EL (cell line): ENCODE measurements at regions not wholly inside any gene's neighbourhood (a gene's known extent, or its start where the extent isn't known, plus 50 kb on each side); places are given as distances from the start of the nearest gene placed in this dataset.

ENCODE experiments used
- DNase-seq: peaks from one replicate; pipeline ENCODE4 v3.0.0-alpha.2; 2016

DNA sequence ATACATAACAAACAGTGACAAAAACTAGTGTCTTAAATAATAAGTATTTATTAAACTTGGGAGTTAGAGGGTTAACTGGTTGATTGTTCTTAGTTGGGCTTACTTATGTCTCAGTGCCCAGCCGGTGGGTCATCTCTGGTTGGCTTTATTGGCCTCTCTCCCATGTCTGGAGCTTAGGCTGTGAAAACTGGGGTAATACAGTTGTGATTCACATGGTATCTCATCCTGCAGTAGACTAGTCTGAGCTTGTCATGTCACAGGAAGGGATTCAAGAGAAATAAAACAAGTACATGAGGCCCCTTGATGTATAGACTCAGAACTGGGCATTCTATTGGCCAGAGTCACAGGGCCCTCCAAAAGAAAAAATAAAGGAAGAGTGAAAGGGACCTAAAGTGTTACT, 466.4 kb upstream of the SMC2 start:
- DNase-seq = no peak

DNA sequence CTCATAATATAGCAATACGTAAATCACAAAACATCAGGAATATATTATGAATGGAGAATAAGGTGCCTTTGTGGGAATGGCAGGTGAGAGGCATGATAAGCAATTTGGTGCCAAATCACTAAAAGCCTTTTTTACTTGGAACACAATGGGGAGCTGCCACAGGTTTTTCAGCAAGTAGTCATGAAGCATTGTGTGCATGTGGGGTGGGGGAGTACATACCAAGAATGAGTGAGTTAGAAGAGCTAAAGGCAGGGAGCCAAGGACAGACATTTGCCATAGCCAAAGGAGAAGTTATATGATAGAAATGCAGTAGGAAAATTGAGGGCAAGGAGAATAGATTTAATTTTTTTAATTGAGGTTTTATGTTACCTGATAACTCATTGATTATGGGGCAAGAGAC, 445.0 kb upstream of the SMC2 start:
- DNase-seq = no peak

DNA sequence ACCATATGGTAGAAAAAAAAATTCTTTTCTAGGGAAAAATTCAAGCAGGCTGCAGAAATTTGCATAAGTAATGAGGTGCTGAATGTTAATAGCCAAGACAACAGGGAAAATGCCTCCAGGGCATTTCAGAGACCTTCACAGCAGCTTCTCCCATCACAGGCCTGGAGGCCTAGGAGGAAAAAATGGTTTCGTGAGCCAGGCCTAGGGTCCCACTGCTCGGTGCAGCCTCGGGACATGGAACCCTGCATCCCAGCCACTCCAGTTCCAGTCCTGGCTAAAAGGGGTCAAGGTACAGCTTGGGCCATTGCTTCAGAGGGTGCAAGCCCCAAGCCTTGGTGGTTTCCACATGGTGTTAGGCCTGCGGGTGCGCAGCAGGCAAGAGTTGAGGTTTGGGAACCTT, 436.0 kb upstream of the SMC2 start:
- no peak for DNase-seq

DNA sequence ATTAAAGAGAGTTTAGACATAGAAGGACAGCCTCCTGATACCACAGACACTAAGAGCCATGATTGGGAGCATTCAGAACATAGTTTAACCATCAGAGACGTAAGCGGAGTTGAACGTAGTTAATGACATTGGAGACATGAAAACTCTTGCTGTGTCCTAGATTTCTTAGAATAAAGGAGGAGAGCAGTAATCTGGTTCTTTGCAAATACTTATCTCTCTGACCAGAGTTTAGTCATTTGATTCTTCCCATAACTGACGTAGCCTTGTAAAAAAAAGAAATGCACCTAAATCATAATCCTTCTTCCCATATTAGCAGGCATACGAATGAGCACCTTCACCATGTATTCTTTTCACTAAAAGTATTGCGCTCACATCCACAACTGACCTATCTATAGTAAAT, 433.3 kb upstream of the SMC2 start:
- DNase-seq = no peak

DNA sequence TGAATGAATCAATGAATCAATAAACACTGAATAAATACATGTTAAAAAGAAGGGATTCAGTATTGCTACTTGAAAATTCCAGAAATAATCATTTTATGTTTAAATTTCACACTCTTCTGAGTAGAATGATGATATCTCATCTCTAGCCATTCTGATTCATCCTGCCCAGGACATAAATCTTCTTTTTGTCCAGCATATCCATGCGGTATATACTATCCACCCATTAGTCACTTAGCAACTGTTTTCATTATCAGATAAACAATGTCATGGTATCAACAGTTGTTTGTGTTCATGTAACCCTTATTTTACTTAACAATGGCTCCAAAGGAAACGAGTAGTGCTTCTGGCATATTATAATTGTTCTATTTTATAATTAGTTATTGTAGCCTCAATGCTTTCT, 432.4 kb upstream of the SMC2 start:
- DNase-seq = no peak

DNA sequence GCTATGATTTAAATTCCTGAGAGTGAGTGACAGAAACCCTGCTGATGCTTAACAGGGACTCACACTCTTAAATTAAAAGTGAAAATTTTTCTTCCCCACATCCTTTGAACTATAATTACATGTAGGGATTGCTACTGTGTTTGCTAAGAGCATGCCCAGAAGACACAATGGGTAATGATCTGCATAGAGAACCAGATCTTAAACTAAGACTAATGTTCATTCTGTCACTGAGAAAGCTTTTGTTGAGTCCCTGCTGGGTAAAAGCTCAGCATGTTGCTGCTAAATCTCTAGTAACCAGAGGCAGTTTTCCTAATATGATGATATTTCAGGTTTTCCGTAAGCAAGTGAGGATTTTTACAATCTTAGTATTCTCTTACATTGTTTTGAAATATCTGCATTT, 424.8 kb upstream of the SMC2 start:
- DNase-seq = no peak

DNA sequence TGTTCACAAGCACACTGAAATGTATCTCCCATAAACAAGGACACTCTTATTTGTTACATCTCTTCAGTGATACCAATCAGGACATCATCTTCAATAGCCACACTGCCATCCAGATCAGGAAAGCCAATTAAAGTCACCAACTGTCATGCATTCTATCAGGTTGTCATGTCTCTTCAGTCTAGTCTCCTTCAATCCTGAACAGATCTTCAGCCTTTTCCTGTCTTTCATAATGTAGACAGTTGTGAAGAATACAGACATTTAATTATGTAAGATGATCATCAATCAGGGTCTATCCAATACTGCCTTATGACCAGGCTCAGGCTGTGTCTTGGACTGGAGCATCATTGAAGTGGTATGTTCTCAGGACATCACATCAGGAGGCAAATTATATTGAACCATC, 419.8 kb upstream of the SMC2 start:
- no peak for DNase-seq

DNA sequence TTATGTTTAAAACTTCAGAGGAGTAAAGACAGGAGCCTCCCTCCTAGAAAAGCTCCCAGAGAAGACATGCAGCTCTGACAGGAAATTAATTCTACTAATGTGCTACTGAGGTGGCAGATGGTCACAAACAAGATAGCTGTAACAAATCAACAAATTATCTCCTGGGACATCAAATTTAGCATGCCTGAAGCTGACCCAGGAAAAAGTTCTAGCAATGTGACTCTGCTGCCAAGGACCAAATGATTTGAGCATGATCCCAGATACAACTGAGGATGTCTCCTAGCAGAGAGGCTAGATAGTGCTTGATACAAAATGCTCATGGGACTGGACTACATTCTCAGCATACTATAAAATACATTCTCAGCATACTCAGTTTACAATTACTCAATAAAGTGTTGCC, 413.5 kb upstream of the SMC2 start:
- DNase-seq = no peak

DNA sequence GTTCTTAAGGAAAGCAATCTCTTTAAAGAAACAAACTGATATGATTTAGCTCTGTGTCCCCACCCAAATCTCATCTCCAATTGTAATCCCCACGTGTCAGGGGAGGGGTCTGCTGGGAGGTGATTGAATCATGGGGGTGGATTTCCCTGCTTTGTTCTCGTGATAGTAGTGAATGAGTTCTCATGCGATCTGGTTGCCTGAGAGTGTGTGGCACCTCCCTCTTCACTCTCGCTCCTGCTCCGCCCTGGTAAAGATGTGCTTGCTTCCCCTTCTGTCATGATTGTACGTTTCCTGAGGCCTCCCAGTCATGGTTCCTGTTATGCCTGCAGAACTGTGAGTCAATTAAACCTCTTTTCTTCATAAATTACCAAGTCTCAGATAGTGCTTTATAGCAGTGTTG, 412.7 kb upstream of the SMC2 start:
- DNase-seq = no peak

DNA sequence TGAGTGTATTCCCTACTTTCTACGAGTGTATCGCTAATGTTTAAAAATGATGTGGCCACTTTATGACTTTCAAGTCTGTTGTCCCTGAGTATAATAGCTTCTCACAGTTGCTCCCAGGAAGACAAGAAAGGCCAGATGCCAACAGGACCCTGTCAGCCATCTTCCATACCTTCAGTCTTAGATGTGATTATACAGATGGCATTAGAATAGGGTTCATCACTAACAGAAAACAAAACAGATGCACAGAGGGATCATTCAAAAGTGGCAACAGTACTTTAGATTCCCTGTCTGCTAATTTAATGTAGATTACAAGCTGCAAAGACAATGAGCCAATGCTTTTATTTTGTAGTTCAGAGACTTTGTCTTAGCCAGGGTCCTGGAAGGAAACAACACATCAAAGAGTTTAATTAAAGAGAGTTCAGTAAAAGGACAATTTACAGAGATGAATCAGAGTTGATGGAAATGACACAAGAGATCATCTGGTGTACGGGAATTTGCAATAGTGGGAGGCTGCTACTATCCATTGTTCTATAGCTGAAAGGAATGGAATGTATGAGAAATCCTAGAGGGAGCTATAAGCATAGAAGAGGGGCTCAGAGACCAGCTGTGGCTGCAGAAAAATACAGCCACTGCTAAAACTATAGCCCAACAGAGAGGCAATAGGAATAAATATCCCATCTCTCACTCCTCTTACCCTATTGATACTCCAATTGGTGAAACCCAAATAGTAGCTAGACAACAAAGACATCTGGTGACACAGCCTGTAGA, 393.7 kb upstream of the SMC2 start:
- no peak for DNase-seq

DNA sequence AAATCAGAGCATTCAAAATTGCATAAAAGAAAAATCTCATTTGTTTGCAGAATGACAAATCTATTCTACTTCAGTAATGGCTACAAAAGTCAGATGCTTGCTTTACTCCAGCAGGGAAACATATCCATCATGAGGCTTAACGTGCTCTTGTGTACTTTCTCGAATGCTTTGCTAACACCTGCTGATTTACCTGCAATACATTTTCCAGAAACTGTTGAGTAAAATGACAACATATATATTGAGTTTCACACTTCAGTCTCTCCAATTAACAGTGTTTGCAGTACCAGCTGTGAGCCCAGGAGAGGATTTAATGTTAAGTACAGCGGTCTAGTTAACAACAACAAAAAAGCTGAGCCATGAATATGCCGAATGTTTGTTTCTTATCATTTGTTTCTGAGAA, 391.5 kb upstream of the SMC2 start:
- DNase-seq = no peak

DNA sequence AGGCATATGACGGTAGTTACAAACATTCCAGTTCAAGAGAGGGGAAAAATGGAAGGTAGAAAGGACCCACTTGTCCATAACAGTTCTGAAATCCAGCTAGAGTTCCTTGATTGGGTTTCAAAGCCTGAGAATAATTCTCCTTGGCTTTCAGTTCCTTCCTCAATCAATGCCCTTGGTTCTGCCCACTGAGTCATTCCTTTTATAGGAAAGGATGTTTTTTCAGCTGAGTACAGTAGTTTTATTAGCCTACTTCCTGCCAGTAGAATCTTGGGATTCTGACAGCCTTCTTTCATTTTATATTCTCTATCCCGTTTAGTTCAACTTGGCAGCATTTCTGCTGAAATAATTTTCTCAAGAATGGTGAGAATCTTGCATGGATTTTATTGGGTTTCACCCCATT, 386.9 kb upstream of the SMC2 start:
- DNase-seq = peak; percentile 0

DNA sequence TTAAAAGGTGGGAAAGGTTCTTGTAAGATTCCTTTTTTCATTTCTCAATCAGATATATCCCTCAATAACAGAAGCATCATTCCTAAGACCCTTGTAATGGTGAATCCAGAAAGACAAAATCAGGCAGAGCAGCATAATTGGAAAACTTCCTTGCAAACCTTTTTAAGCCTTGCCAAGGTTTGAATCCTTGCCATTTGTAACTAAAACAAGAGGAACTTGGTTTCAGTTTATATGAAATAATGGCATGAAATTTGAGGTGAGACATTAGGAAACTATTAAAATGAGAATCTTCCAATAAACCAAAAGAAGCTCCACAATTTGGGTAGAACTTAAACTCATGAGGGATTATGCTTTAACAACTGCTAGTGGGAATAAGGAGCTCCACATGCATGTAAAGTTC, 384.7 kb upstream of the SMC2 start:
- DNase-seq = no peak

DNA sequence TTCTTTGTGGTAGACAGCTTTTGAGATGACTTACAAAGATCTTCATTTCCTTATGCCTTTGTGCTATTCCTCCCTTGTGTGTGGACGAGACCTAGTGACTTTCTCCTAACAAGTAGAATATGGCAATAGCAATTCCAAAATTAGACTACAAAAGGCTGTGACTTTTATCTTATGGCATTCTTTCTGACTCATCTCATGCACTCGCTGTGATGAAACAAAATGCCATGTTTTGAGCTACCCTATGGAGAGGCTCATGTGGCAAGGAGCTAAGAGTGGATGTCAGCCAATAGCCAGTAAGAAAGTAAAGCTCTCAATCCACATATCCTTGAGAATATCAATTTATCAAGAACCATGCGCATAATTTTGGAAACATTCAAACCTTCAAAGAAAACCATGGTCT, 380.5 kb upstream of the SMC2 start:
- DNase-seq = peak; percentile 5

DNA sequence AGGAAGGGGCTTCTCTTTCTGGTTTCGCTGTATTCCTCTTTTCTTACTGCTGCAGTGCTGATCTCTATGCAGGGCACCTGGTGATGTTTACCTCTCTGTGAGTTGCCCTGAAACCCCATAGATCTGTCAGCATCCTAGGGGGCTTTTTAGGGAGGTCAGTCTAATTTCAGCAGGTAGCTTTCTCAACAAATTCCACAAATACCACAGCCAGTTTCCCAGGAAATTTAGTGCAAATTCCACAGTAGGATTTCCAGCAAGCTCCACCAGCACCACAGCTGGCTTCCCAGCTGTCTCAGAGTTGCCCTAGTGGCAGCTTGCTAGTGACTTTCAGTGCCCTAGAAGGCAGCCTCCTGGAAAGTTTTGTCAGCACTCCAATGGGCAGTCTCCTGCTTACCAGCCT, 379.1 kb upstream of the SMC2 start:
- no peak for DNase-seq

DNA sequence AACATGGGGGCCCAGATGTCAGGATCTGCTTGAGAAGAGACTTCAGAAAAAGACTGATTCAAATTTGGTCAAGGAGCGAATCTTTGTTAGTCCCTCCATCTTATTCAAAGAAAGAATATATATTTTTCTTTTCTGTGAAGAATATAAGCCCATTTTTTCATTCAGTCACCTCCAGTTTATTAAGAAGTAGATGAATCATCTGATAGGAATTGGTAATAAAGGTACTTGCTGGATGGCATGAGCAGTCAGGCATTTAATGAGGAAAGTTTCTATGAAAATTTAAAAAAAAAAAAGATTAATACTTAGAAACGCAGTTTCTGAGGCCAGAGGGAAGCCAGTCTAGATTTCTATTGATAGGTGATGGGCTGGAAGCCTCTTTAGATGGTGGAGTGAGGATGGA, 373.1 kb upstream of the SMC2 start:
- DNase-seq = no peak

DNA sequence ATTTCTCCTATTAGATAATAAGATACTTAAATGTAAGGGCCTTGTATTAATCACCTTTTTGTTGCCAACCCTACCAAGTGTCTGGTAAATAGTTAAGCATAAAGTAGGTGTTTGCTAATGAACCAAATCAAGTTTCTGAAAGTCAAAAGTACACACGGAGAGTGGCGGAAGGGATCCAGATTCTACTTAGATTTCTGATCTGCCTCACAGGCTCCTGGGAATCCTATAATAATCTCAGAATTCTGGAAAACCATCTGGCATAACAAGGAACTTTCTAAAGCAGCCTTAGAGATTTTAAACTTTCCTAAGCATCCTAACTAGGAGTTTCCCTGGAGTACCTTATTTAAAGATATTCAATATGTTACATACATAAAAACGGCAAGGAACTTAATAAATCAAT, 363.2 kb upstream of the SMC2 start:
- DNase-seq = no peak

DNA sequence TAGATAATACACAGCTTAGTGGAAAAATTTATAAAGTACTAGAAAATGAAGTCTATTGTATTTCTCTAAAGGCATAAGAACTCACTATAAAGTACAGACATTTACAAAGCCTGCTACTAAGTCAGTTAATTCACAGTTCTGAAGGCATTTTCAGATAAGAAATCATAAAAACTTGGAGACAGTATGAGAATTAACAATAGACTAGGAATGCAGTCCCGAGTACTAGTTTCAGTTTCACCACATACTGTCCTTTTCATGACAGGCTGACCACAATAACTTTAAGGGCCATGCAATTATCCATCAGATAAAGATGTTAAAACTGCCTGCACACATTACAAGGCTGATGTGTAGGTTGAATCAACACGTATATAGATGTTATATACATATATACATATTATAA, 362.6 kb upstream of the SMC2 start:
- no peak for DNase-seq

DNA sequence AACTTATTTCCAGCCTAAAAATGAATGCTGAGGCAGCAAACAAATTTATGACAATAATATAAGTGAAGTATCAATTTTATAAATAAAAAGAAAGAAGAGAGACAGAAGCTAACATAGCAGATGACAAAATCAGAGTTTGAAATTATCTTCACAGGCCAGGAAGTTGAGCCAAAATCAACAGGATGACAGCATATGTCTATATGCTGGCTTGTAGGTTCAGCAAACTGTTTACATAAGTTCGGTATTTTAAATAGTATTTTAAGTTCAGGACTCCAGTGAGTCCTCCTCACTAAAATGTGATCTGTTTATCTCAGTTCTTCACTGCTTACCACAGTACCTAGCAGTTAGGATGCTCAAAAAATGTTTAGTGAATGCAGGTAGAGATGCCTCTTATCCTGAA, 359.6 kb upstream of the SMC2 start:
- DNase-seq = no peak

DNA sequence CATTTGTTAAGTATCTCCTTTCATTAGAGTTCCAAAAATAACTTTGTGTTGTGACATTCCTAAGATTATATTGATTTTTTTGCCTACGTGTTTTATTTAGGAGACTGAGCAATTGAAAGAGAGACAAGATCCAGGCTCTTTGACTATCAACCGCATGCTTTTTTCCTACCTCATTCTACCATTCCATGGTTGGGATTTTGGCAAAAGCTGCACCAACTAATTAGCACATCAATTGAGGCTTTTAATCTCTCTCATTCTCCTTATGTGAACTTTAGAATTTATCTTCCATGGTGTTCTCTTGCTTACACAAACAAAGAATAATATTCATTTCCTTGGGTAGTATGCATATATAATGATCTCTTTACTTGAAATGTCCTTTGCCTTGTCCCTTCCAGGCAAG, 338.7 kb upstream of the SMC2 start:
- no peak for DNase-seq

DNA sequence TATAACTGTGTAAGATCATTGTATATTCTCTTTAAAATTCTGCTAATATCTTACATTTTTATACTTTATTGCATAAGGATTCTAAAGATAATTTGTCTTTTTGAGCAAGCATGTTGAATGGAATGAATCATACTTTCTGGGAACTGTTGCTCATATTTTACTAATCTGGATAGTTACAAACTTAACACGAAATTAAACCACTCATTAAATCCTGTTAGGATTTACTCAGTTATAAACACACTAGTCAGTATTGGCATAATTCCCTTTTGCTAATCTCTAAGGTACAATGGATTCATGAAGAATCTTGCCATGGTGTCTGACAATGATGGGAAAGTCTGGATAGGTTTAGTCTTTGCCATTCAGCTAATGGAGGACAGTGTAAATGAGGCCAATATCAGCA, 338.1 kb upstream of the SMC2 start:
- no peak for DNase-seq

DNA sequence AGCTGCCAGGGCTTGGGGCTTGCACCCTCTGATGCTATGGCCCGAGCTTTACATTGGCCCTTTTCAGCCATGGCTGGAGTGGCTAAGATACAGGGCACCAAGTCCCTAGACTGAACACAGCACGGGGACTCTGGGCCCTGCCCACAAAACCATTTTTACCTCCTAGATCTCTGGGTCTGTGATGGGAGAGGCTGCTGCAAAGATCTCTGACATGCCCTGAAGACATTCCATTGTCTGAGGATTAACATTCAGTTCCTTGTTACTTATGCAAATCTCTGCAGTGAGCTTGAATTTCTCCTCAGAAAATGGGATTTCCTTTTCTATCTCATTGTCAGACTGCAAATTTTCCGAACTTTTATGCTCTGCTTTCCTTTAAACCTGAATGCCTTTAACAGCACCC, 337.0 kb upstream of the SMC2 start:
- no peak for DNase-seq

DNA sequence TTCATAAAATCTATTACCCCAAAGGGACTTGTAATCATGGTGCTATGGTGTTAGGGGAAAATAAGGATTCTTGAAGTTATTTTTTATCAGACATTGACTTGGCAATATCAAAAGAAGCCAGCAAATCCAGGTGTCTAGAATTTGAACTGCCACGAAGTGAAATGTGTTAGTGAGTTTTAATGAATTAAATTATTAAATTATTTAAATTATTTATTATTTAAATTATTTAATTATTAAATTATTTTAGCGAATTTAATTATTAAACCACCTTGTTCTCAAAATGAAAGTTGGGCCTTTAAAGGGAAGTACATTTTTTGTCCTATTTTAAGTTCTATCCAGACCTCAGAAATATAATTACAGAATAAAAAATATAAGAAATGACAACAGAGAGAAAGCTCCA, 332.6 kb upstream of the SMC2 start:
- no peak for DNase-seq

DNA sequence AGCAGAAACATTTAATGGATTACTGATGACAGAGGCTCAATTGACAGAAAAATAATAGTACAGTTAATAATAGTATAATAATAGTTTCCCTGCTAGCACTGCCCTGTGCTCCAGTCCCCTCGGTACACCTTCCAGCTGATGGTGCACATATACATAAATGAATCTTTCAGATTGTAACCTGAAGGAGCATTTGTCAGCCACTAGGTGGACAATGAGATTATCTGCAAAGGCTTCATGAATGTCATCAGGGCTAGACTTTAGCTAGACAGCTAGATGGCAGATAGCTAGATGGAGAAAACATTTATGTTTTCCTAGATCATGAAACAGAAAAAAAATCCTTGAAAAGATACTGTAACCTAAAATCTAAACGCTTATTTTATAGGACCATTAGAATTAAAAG, 304.4 kb upstream of the SMC2 start:
- DNase-seq = peak; percentile 28

DNA sequence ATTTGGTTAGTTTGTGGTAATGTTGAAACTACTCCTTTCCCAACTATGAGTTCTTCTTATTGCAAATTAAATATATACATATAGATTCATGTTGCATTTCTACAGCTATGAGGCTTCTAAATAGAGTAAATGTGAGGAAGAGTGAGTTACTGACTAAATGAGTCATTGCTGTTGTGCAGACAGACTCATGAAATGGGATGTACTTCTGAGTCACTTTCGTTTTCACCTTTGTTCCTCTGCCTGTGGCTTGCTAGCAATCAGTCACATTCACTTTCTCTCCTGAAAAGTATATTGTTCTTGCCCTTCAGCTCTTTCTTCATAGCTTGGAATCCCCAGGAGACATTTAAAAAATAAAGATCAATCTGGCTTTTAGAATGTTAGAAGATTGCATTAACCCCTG, 295.5 kb upstream of the SMC2 start:
- DNase-seq = peak; percentile 74

DNA sequence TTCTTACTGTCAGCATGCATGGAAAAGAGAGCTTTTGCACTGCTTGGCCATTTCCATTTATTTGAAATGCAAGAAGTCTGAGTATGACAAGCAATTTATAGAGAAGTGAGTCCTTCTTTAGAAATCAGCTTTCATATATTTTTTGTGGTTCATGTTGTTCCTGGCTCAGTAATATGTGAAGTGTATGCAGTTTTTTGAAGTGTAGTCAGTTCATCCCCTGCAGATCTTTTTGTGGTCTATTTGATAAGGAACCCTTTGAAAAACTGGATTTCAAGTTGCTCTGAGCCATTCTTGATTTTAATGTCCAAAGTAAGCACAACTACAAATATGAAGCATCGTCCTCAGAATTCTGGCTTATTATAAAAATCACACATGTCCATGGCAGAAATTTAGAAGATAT, 294.1 kb upstream of the SMC2 start:
- no peak for DNase-seq
